Trophoblast cell (in vitro differentiated cells and primary cell): ENCODE measurements at regions not wholly inside any gene's neighbourhood (a gene's known extent, or its start where the extent isn't known, plus 50 kb on each side); places are given as distances from the start of the nearest gene placed in this dataset.

Source experiments
- DNase-seq, 2 donors: peaks; one replicate each; pipeline ENCODE4 v3.0.0-alpha.2; 2016
- H2AFZ ChIP-seq: 2 replicates; pipeline ENCODE4 v1.6.1; 2013; ENCODE audit warnings: low read length, moderate library complexity, mild to moderate bottlenecking; ENCODE audit not compliant: insufficient read depth, poor library complexity
- H2AK5ac ChIP-seq: 2 replicates; pipeline ENCODE4 v1.6.1; 2013; ENCODE audit warnings: mild to moderate bottlenecking, low read length
- H2BK120ac ChIP-seq: 2 replicates; pipeline ENCODE4 v1.6.1; 2013; ENCODE audit warnings: low read length, mild to moderate bottlenecking, moderate library complexity; ENCODE audit not compliant: insufficient read depth, poor library complexity
- H2BK12ac ChIP-seq: 2 replicates; pipeline ENCODE4 v1.6.1; 2013; ENCODE audit warnings: mild to moderate bottlenecking, low read length, moderate library complexity
- H2BK5ac ChIP-seq: 2 replicates; pipeline ENCODE4 v1.6.1; 2013; ENCODE audit warnings: low read length, low read depth, moderate library complexity, mild to moderate bottlenecking; ENCODE audit not compliant: poor library complexity
- H3K14ac ChIP-seq: 2 replicates; pipeline ENCODE4 v1.6.1; 2013; ENCODE audit warnings: mild to moderate bottlenecking, low read length
- H3K18ac ChIP-seq: 2 replicates; pipeline ENCODE4 v1.6.1; 2013; ENCODE audit warnings: mild to moderate bottlenecking, low read length
- H3K23ac ChIP-seq: 2 replicates; pipeline ENCODE4 v1.6.1; 2013; ENCODE audit warnings: low read length
- H3K27ac ChIP-seq: 2 replicates; pipeline ENCODE4 v1.5.1; 2013; ENCODE audit warnings: low read depth, mild to moderate bottlenecking, inconsistent platforms, low read length, moderate library complexity
- H3K27me3 ChIP-seq: 2 replicates; pipeline ENCODE4 v1.6.1; 2013; ENCODE audit warnings: inconsistent platforms, mild to moderate bottlenecking, low read length, moderate library complexity; ENCODE audit not compliant: insufficient read depth
- H3K36me3 ChIP-seq, 2 experiments: 1 replicate in 1 of 2; 2 replicates in 1 of 2; pipeline ENCODE4 v1.6.1; 2013; ENCODE audit warnings: low read length in 2 of 2, mild to moderate bottlenecking in 2 of 2, moderate library complexity in 1 of 2; ENCODE audit not compliant: insufficient read depth in 2 of 2, control insufficient read depth in 1 of 2
- H3K4ac ChIP-seq: 2 replicates; pipeline ENCODE4 v1.6.1; 2013; ENCODE audit warnings: low read depth, mild to moderate bottlenecking, low read length, moderate library complexity
- H3K4me1 ChIP-seq, 2 experiments: 1 replicate in 1 of 2; 2 replicates in 1 of 2; pipeline ENCODE4 v1.6.1; 2013; ENCODE audit warnings: low read length in 2 of 2, mild to moderate bottlenecking in 2 of 2, moderate library complexity in 1 of 2; ENCODE audit not compliant: insufficient read depth in 2 of 2, control insufficient read depth in 1 of 2
- H3K4me2 ChIP-seq: 2 replicates; pipeline ENCODE4 v1.6.1; 2013; ENCODE audit warnings: inconsistent platforms, mild to moderate bottlenecking, low read length, moderate library complexity
- H3K4me3 ChIP-seq: 2 replicates; pipeline ENCODE4 v1.5.1; 2013; ENCODE audit warnings: mild to moderate bottlenecking, low read depth, low read length, inconsistent platforms
- H3K79me1 ChIP-seq: one replicate; pipeline ENCODE4 v1.6.1; 2013; ENCODE audit warnings: low read length
- H3K79me2 ChIP-seq: 2 replicates; pipeline ENCODE4 v1.6.1; 2013; ENCODE audit warnings: low read length, mild to moderate bottlenecking; ENCODE audit not compliant: control insufficient read depth, insufficient read depth, poor library complexity
- H3K9ac ChIP-seq: 2 replicates; pipeline ENCODE4 v1.6.1; 2013; ENCODE audit warnings: mild to moderate bottlenecking, low read length
- H3K9me3 ChIP-seq: 2 replicates; pipeline ENCODE4 v1.6.1; 2013; ENCODE audit warnings: low read depth, mild to moderate bottlenecking, control low read depth, inconsistent platforms, low read length; ENCODE audit not compliant: insufficient read depth
- H4K12ac ChIP-seq: 2 replicates; pipeline ENCODE4 v1.6.1; 2013; ENCODE audit warnings: low read depth, mild to moderate bottlenecking, low read length, moderate library complexity
- H4K8ac ChIP-seq: 2 replicates; pipeline ENCODE4 v1.6.1; 2013; ENCODE audit warnings: low read depth, mild to moderate bottlenecking, low read length, moderate library complexity
- H4K91ac ChIP-seq: one replicate; pipeline ENCODE4 v1.6.1; 2013; ENCODE audit warnings: low read depth, mild to moderate bottlenecking, low read length, moderate library complexity
- WGBS: extraction: QIAGEN DNeasy Blood & Tissue Kit; methylation state at CpG from one replicate; pipeline ENCODE4 v1.1.7; 2013; ENCODE audit warnings: missing lambda C conversion rate; ENCODE audit not compliant: insufficient read length, insufficient coverage; ENCODE audit errors: extremely low coverage; 5-methylcytosine and 5-hydroxymethylcytosine counted together

GRCh38 chr12:78562368-78563205 lies 302.0 kb upstream of the SYT1 start:
- Histone ChIP-seq H3K18ac (no peak overlapping the region), H3K4me2 (no peak overlapping the region), H2BK5ac (no peak overlapping the region), H2AK5ac (no peak overlapping the region), H3K4me3 (no peak overlapping the region), H3K9ac (no peak overlapping the region), H3K23ac (no peak overlapping the region), H2BK12ac (no peak overlapping the region), H3K4ac (no peak overlapping the region), H2BK120ac (no peak overlapping the region), H3K27ac (no peak overlapping the region), H3K27me3 (no peaks in the 10 kb centered on the region), H4K8ac (no peak overlapping the region), H2AFZ (no peak overlapping the region), H4K91ac (no peak overlapping the region), H3K79me2 (no peaks in the 10 kb centered on the region), H3K4me1 (no peaks in the 10 kb centered on the region), H4K12ac (no peak overlapping the region), H3K79me1 (no peaks in the 10 kb centered on the region), H3K9me3 (no peaks in the 10 kb centered on the region), H3K36me3 (no peaks in the 10 kb centered on the region), H3K14ac (no peak overlapping the region)
- DNase-seq, result peak in 1 of 2 donors; percentile 58
- WGBS, result no CpG with 5 or more reads among the region's 2 CpGs

GRCh38 chr12:78563826-78564225 lies 300.7 kb upstream of the SYT1 start:
- Histone ChIP-seq H3K79me1 (no peaks in the 10 kb centered on the region), H4K91ac (no peak overlapping the region), H4K12ac (no peak overlapping the region), H2BK5ac (no peak overlapping the region), H3K23ac (no peak overlapping the region), H3K4me1 (no peaks in the 10 kb centered on the region), H3K27ac (no peak overlapping the region), H3K79me2 (no peaks in the 10 kb centered on the region), H3K4ac (no peak overlapping the region), H2BK12ac (no peak overlapping the region), H3K4me2 (no peak overlapping the region), H3K9ac (no peak overlapping the region), H3K9me3 (no peaks in the 10 kb centered on the region), H3K18ac (no peak overlapping the region), H3K27me3 (no peaks in the 10 kb centered on the region), H3K36me3 (no peaks in the 10 kb centered on the region), H2AFZ (no peak overlapping the region), H2BK120ac (no peak overlapping the region), H2AK5ac (no peak overlapping the region), H3K4me3 (no peak overlapping the region), H4K8ac (no peak overlapping the region), H3K14ac (no peak overlapping the region)
- DNase-seq, result no peak
- WGBS, result no CpG with 5 or more reads among the region's 3 CpGs

- no peaks in the 10 kb centered on the region for H3K4me1 ChIP-seq
- no peak overlapping the region for H3K14ac ChIP-seq
- H3K4me3 ChIP-seq, result no peak overlapping the region
- DNase-seq, result no peak
- no peak overlapping the region for H3K4ac ChIP-seq
- no peak overlapping the region for H2BK12ac ChIP-seq
- H4K91ac ChIP-seq, result no peak overlapping the region
- WGBS, result no CpG with 5 or more reads among the region's 3 CpGs
- H3K36me3 ChIP-seq, result no peaks in the 10 kb centered on the region
- H2BK5ac ChIP-seq, result no peak overlapping the region
- no peak overlapping the region for H3K4me2 ChIP-seq
- H3K9ac ChIP-seq, result no peak overlapping the region
- H3K27ac ChIP-seq, result no peak overlapping the region
- H3K23ac ChIP-seq, result no peak overlapping the region
- H3K18ac ChIP-seq, result no peak overlapping the region
- no peak overlapping the region for H2AFZ ChIP-seq
- no peak overlapping the region for H4K8ac ChIP-seq
- no peak overlapping the region for H2BK120ac ChIP-seq
- no peak overlapping the region for H2AK5ac ChIP-seq
- no peaks in the 10 kb centered on the region for H3K9me3 ChIP-seq
- no peaks in the 10 kb centered on the region for H3K79me2 ChIP-seq
- H3K27me3 ChIP-seq, result no peaks in the 10 kb centered on the region
- no peak overlapping the region for H4K12ac ChIP-seq
- H3K79me1 ChIP-seq, result no peaks in the 10 kb centered on the region
Measured at GRCh38 chr12:78566456-78566855, 298.1 kb upstream of the SYT1 start.

GRCh38 chr12:78568321-78569020 lies 296.1 kb upstream of the SYT1 start:
- no peak overlapping the region for H3K27ac ChIP-seq
- H3K4ac ChIP-seq, result no peak overlapping the region
- H3K9me3 ChIP-seq, result no peaks in the 10 kb centered on the region
- H2AK5ac ChIP-seq, result no peak overlapping the region
- no peaks in the 10 kb centered on the region for H3K79me1 ChIP-seq
- no peak overlapping the region for H2BK120ac ChIP-seq
- H2BK5ac ChIP-seq, result no peak overlapping the region
- no peak overlapping the region for H3K14ac ChIP-seq
- H3K9ac ChIP-seq, result no peak overlapping the region
- no peaks in the 10 kb centered on the region for H3K79me2 ChIP-seq
- no peak overlapping the region for H3K18ac ChIP-seq
- no peak for DNase-seq
- WGBS, result no CpG with 5 or more reads among the region's 2 CpGs
- H2AFZ ChIP-seq, result no peak overlapping the region
- no peak overlapping the region for H4K12ac ChIP-seq
- no peaks in the 10 kb centered on the region for H3K27me3 ChIP-seq
- no peaks in the 10 kb centered on the region for H3K4me1 ChIP-seq
- no peak overlapping the region for H4K91ac ChIP-seq
- H3K4me3 ChIP-seq, result no peak overlapping the region
- no peak overlapping the region for H3K4me2 ChIP-seq
- H3K23ac ChIP-seq, result no peak overlapping the region
- no peaks in the 10 kb centered on the region for H3K36me3 ChIP-seq
- H4K8ac ChIP-seq, result no peak overlapping the region
- H2BK12ac ChIP-seq, result no peak overlapping the region
